H1 (cell line): ENCODE measurements at regions not wholly inside any gene's neighbourhood (a gene's known extent, or its start where the extent isn't known, plus 50 kb on each side); places are given as distances from the start of the nearest gene placed in this dataset.

ENCODE experiments used
- CTCF ChIA-PET: fragments of 300-600 bp; sonication (Branson Sonifier 250); formaldehyde crosslinking; loops from one replicate; lab custom pipeline; 2021; ENCODE audit not compliant: partially characterized antibody; lab: Charles Lee
- POLR2A ChIA-PET: fragments of 300-600 bp; sonication (Branson Sonifier 250); formaldehyde crosslinking; loops from one replicate; lab custom pipeline; 2021; ENCODE audit warnings: inconsistent platforms; ENCODE audit not compliant: partially characterized antibody; lab: Charles Lee
- DNase-seq, 2 experiments: peaks; one replicate each; pipeline versions ENCODE4 v3.0.0 to v3.0.0-alpha.2; 2010 to 2022; ENCODE audit warnings: low spot score in 2 of 2, low read depth in 1 of 2, mixed read lengths in 1 of 2
- FAIRE-seq: peaks from 2 replicates; lab custom pipeline; 2011; peaks lifted over from hg19 to GRCh38; lab: Jason Lieb, UNC
- H2AFZ ChIP-seq: 2 replicates; pipeline ENCODE4 v1.8.1; 2012; ENCODE audit warnings: low read length, inconsistent platforms
- H2AK5ac ChIP-seq: 2 replicates; pipeline ENCODE4 v1.6.1; 2013; ENCODE audit warnings: low read depth, low read length
- H2BK120ac ChIP-seq: replicated peaks from 2 replicates; pipeline ENCODE3; 2013; ENCODE audit warnings: low read depth, low read length, inconsistent platforms
- H2BK12ac ChIP-seq: 2 replicates; pipeline ENCODE4 v1.6.1; 2013; ENCODE audit warnings: low read depth, low read length
- H2BK15ac ChIP-seq: 2 replicates; pipeline ENCODE4 v1.6.1; 2013; ENCODE audit warnings: low read length
- H2BK20ac ChIP-seq: 2 replicates; pipeline ENCODE4 v1.6.1; 2013; ENCODE audit warnings: low read length
- H2BK5ac ChIP-seq: 2 replicates; pipeline ENCODE4 v1.6.1; 2013; ENCODE audit warnings: low read depth, low read length
- H3K14ac ChIP-seq: 2 replicates; pipeline ENCODE4 v1.6.1; 2013; ENCODE audit warnings: inconsistent platforms; ENCODE audit not compliant: insufficient read length
- H3K18ac ChIP-seq: 2 replicates; pipeline ENCODE4 v1.6.1; 2013; ENCODE audit warnings: low read length; ENCODE audit errors: extremely low read depth
- H3K23ac ChIP-seq: 2 replicates; pipeline ENCODE4 v1.6.1; 2013; ENCODE audit warnings: inconsistent platforms; ENCODE audit not compliant: insufficient read length
- H3K23me2 ChIP-seq: 2 replicates; pipeline ENCODE4 v1.6.1; 2013; ENCODE audit warnings: low read depth, low read length
- H3K27ac ChIP-seq: 2 replicates; pipeline ENCODE4 v1.6.1; 2011; ENCODE audit warnings: low read depth, low read length, inconsistent platforms
- H3K27me3 ChIP-seq, 4 experiments: replicated peaks in 1 of 4; 1 replicate in 1 of 4; 2 replicates in 3 of 4; pipeline versions ENCODE4 v1.6.1 to v1.8.1; 2011 to 2013; ENCODE audit warnings: low read length in 3 of 4, mild to moderate bottlenecking in 3 of 4, inconsistent platforms in 2 of 4, mixed read lengths in 2 of 4, moderate library complexity in 1 of 4; ENCODE audit not compliant: control insufficient read depth in 3 of 4, insufficient read depth in 3 of 4; ENCODE audit errors: extremely low read depth in 1 of 4
- H3K36me3 ChIP-seq, 4 experiments: 2 replicates each; pipeline versions ENCODE4 v1.6.1 to v1.8.1; 2011 to 2013; ENCODE audit warnings: mild to moderate bottlenecking in 4 of 4, low read length in 3 of 4, moderate library complexity in 2 of 4, control low read depth in 1 of 4, inconsistent platforms in 1 of 4; ENCODE audit not compliant: insufficient read depth in 4 of 4, control insufficient read depth in 2 of 4
- H3K4ac ChIP-seq: replicated peaks from 2 replicates; pipeline ENCODE3; 2013; ENCODE audit warnings: low read length, low read depth, mixed read lengths, inconsistent platforms; ENCODE audit not compliant: insufficient read length
- H3K4me1 ChIP-seq, 4 experiments: replicated peaks in 1 of 4; 1 replicate in 1 of 4; 2 replicates in 3 of 4; pipeline versions ENCODE4 v1.6.1 to v1.8.1; 2011 to 2013; ENCODE audit warnings: low read length in 3 of 4, inconsistent platforms in 2 of 4, mixed read lengths in 1 of 4; ENCODE audit not compliant: insufficient read depth in 4 of 4, control insufficient read depth in 3 of 4
- H3K4me2 ChIP-seq, 2 experiments: 2 replicates each; pipeline versions ENCODE4 v1.6.1 to v1.8.1; 2011 to 2013; ENCODE audit warnings: low read depth in 2 of 2, low read length in 2 of 2, control low read depth in 1 of 2, inconsistent platforms in 1 of 2, mild to moderate bottlenecking in 1 of 2; ENCODE audit not compliant: insufficient read depth in 1 of 2
- H3K4me3 ChIP-seq, 4 experiments: fragments of 200-600, 300-600 bp in 1 of 4; sonication (generic), shearing (Covaris generic), sonication (Bioruptor Twin) in 1 of 4; 2 replicates each; pipeline versions ENCODE4 v1.5.1 to v1.8.1; 2011 to 2016; ENCODE audit warnings: low read length in 4 of 4, low read depth in 3 of 4, control low read depth in 2 of 4, inconsistent platforms in 2 of 4, mild to moderate bottlenecking in 2 of 4, mixed read lengths in 1 of 4, moderate library complexity in 1 of 4; ENCODE audit not compliant: insufficient read depth in 2 of 4; ENCODE audit errors: extremely low read depth in 1 of 4
- H3K56ac ChIP-seq: replicated peaks from 2 replicates; pipeline ENCODE3; 2013; ENCODE audit warnings: low read depth, mild to moderate bottlenecking, mixed read lengths, low read length, inconsistent platforms; ENCODE audit not compliant: insufficient read length
- H3K79me1 ChIP-seq: 2 replicates; pipeline ENCODE4 v1.6.1; 2013; ENCODE audit warnings: low read depth, low read length, control low read depth
- H3K79me2 ChIP-seq, 2 experiments: 2 replicates each; pipeline versions ENCODE4 v1.6.1 to v1.8.1; 2012 to 2013; ENCODE audit warnings: low read length in 2 of 2, mild to moderate bottlenecking in 2 of 2, inconsistent platforms in 1 of 2; ENCODE audit not compliant: insufficient read depth in 2 of 2, control insufficient read depth in 1 of 2
- H3K9ac ChIP-seq, 4 experiments: replicated peaks in 1 of 4; 1 replicate in 1 of 4; 2 replicates in 3 of 4; pipeline versions ENCODE4 v1.6.1 to v1.8.1; 2011 to 2013; ENCODE audit warnings: low read depth in 3 of 4, low read length in 3 of 4, control low read depth in 2 of 4, mild to moderate bottlenecking in 2 of 4, moderate library complexity in 2 of 4, inconsistent platforms in 1 of 4; ENCODE audit errors: extremely low read depth in 1 of 4
- H3K9me3 ChIP-seq, 2 experiments: 2 replicates each; pipeline versions ENCODE4 v1.6.1 to v1.8.1; 2012 to 2013; ENCODE audit warnings: mild to moderate bottlenecking in 2 of 2, moderate library complexity in 2 of 2, control low read depth in 1 of 2, inconsistent platforms in 1 of 2, low read depth in 1 of 2, low read length in 1 of 2, mixed read lengths in 1 of 2; ENCODE audit not compliant: insufficient read depth in 2 of 2
- H4K20me1 ChIP-seq, 2 experiments: replicated peaks in 1 of 2; 2 replicates each; pipeline versions ENCODE3 to v1.8.1; 2011 to 2013; ENCODE audit warnings: inconsistent platforms in 2 of 2, low read length in 2 of 2, mild to moderate bottlenecking in 1 of 2; ENCODE audit not compliant: insufficient read depth in 2 of 2, control insufficient read depth in 1 of 2
- H4K5ac ChIP-seq: 2 replicates; pipeline ENCODE4 v1.6.1; 2013; ENCODE audit warnings: low read length, low read depth, mixed read lengths, inconsistent platforms; ENCODE audit not compliant: insufficient read length
- H4K8ac ChIP-seq: 2 replicates; pipeline ENCODE4 v1.8.0; 2013; ENCODE audit warnings: mild to moderate bottlenecking, moderate library complexity, low read length, inconsistent platforms; ENCODE audit not compliant: insufficient read depth; ENCODE audit errors: extremely low read depth
- H4K91ac ChIP-seq: replicated peaks from 2 replicates; pipeline ENCODE3; 2013; ENCODE audit warnings: low read length, mixed read lengths, inconsistent platforms; ENCODE audit not compliant: insufficient read length
- CBX5 ChIP-seq: fragments of 300-800, 300-1000 bp; sonication (generic); IDR thresholded peaks from 2 replicates; pipeline ENCODE4 v1.7.1; 2016; ENCODE audit warnings: antibody characterized with exemption, low read length, low read depth
- CREB1 ChIP-seq: IDR thresholded peaks from 2 replicates; pipeline ENCODE4 v1.6.1; 2012; ENCODE audit warnings: inconsistent platforms
- GABPA ChIP-seq: IDR thresholded peaks from 2 replicates; pipeline ENCODE4 v1.6.1; 2011; ENCODE audit warnings: mild to moderate bottlenecking, low read length, moderate library complexity, borderline replicate concordance; ENCODE audit not compliant: insufficient read depth
- GTF2F1 ChIP-seq: IDR thresholded peaks from 2 replicates; pipeline ENCODE4 v1.6.1; 2012; ENCODE audit warnings: low read depth, low read length, improper control_type of control experiment, borderline replicate concordance
- KDM1A ChIP-seq: fragments of 200-600, 300-600 bp; sonication (generic); IDR thresholded peaks from 2 replicates; pipeline ENCODE4 v1.7.1; 2016; ENCODE audit warnings: mild to moderate bottlenecking, low read length, borderline replicate concordance
- MAFK ChIP-seq: IDR thresholded peaks from 2 replicates; pipeline ENCODE4 v1.6.1; 2012; ENCODE audit warnings: low read depth, mild to moderate bottlenecking, improper control_type of control experiment, low read length
- POLR2A ChIP-seq, 2 experiments: IDR thresholded peaks; 1 replicate in 1 of 2; 2 replicates in 1 of 2; pipeline ENCODE4 v1.6.1; 2011; ENCODE audit warnings: low read depth in 2 of 2, low read length in 2 of 2, mild to moderate bottlenecking in 2 of 2; ENCODE audit errors: control extremely low read depth in 1 of 2
- SIN3A ChIP-seq, 2 experiments: IDR thresholded peaks in 1 of 2; conservative IDR thresholded peaks in 1 of 2; 2 replicates each; pipeline ENCODE4 v1.6.1; 2011 to 2012; ENCODE audit warnings: low read length in 2 of 2, improper control_type of control experiment in 1 of 2, low read depth in 1 of 2, mild to moderate bottlenecking in 1 of 2
- YY1 ChIP-seq: IDR thresholded peaks from 2 replicates; pipeline ENCODE4 v1.6.1; 2011; ENCODE audit warnings: low read depth, mild to moderate bottlenecking, low read length
- WGBS, 2 experiments: shearing (Covaris generic) in 1 of 2; methylation state at CpG; one replicate each; pipeline versions ENCODE4 v1.1.6 to v1.1.7; 2013 to 2015; ENCODE audit warnings: low lambda C conversion rate in 2 of 2, mixed read lengths in 2 of 2, inconsistent platforms in 1 of 2, low coverage in 1 of 2, missing lambda C conversion rate in 1 of 2; ENCODE audit not compliant: insufficient replicate concordance in 2 of 2, insufficient coverage in 1 of 2, insufficient read length in 1 of 2; ENCODE audit errors: extremely low coverage in 1 of 2, missing lambda C conversion rate in 1 of 2; 5-methylcytosine and 5-hydroxymethylcytosine counted together
- TF ChIP-seq, protein P1 (sequence below): IDR thresholded peaks from 2 replicates; pipeline ENCODE4 v1.6.1; 2011; ENCODE audit warnings: low read length, improper control_type of control experiment

DNA sequence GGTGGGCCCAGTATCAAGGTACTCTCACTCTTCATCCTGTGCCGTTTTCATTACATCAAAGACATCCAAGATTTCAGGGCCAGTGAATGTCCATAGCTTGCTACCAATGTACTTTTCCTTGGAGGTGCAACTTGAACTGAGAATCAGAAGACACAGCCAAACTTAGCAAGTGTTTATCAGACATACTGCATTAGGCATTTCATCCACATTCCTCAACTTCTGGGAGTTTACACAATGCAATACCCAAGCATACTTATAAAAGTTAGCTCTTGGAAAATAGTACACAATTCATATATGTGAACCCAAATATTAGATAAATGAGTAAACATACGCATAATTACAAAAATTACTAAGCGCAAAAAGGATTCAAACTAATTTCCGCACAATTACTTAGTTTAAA, 216.3 kb upstream of the RHOBTB1 start:
- H3K14ac ChIP-seq, result no peak overlapping the region

More for the DNA sequence above, 216.3 kb upstream of the RHOBTB1 start:
- TF ChIP-seq SIN3A (conservative IDR thresholded peaks at IDR 0.05 in 1 of 2, IDR thresholded peaks at IDR 0.05 in 1 of 2; ENCODE audit: low read depth in 1 of 2, low read length in 2 of 2), result no peak
- TF ChIP-seq CREB1, result no peak
- no peak for TF ChIP-seq YY1
- TF ChIP-seq MAFK, result no peak
- no peak for TF ChIP-seq GABPA
- TF ChIP-seq KDM1A, result no peak
- TF ChIP-seq, protein P1, sequence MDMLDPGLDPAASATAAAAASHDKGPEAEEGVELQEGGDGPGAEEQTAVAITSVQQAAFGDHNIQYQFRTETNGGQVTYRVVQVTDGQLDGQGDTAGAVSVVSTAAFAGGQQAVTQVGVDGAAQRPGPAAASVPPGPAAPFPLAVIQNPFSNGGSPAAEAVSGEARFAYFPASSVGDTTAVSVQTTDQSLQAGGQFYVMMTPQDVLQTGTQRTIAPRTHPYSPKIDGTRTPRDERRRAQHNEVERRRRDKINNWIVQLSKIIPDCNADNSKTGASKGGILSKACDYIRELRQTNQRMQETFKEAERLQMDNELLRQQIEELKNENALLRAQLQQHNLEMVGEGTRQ, result no peak
- TF ChIP-seq POLR2A (IDR thresholded peaks at IDR 0.05; ENCODE audit: control extremely low read depth in 1 of 2, low read depth in 2 of 2, low read length in 2 of 2), result no peak
- no peak for TF ChIP-seq GTF2F1
- TF ChIP-seq CBX5, result no peak
- H3K27ac ChIP-seq, result no peak overlapping the region
- POLR2A ChIA-PET, result no interaction called here
- no peaks in the 10 kb centered on the region for H3K79me2 ChIP-seq
- H3K27me3 ChIP-seq, result no peaks in the 10 kb centered on the region
- no peaks in the 10 kb centered on the region for H3K79me1 ChIP-seq
- H3K36me3 ChIP-seq, result no peaks in the 10 kb centered on the region
- H2BK15ac ChIP-seq, result no peak overlapping the region
- no peak for DNase-seq
- no peak overlapping the region for H4K91ac ChIP-seq
- H3K9me3 ChIP-seq, result peaks cover 0 to 3% of the 10 kb centered on the region in 2 experiments; a peak in 1 of 4 replicates
- H2AK5ac ChIP-seq, result no peak overlapping the region
- H3K9ac ChIP-seq, result no peak overlapping the region
- no peak overlapping the region for H2BK20ac ChIP-seq
- FAIRE-seq, result no peak
- no peaks in the 10 kb centered on the region for H3K23me2 ChIP-seq
- no peaks in the 10 kb centered on the region for H4K20me1 ChIP-seq
- H2BK12ac ChIP-seq, result no peak overlapping the region
- no peak overlapping the region for H2AFZ ChIP-seq
- no peak overlapping the region for H4K5ac ChIP-seq
- H3K23ac ChIP-seq, result no peak overlapping the region
- no peaks in the 10 kb centered on the region for H3K4me1 ChIP-seq
- H2BK5ac ChIP-seq, result no peak overlapping the region
- H3K18ac ChIP-seq, result no peak overlapping the region
- H2BK120ac ChIP-seq, result no peak overlapping the region
- H3K56ac ChIP-seq, result no peak overlapping the region
- 92% methylated on average over 4 of the region's 4 CpGs; no CpG with 5 or more reads in 1 of the 2 experiments for WGBS, 2 experiments
- CTCF ChIA-PET, result interaction anchor here (0.6 to 5.5 kb wide), 2 partner anchors 20 to 194 kb away, joined by 3 to 28 read pairs; no protein-coding TSS in a partner anchor
- no peak overlapping the region for H3K4ac ChIP-seq
- no peak overlapping the region for H4K8ac ChIP-seq
- no peak overlapping the region for H3K4me3 ChIP-seq
- no peak overlapping the region for H3K4me2 ChIP-seq
